ENCODE measurements at regions not wholly inside any gene's neighbourhood (a gene's known extent, or its start where the extent isn't known, plus 50 kb on each side); places are given as distances from the start of the nearest gene placed in this dataset.

- TF ChIP-seq CTCF (IDR thresholded peaks at IDR 0.05) (no peak), EP300 (IDR thresholded peaks at IDR 0.05) (no peak), POLR2A (IDR thresholded peaks at IDR 0.05) (no peak), POLR2AphosphoS5 (IDR thresholded peaks at IDR 0.05) (no peak)
Measured at GRCh38 chr10:56623064-56623463, 262.0 kb upstream of the ZWINT start.

All from sigmoid colon (tissue), 4 donors.